Panc1 (cell line): ENCODE measurements at regions not wholly inside any gene's neighbourhood (a gene's known extent, or its start where the extent isn't known, plus 50 kb on each side); places are given as distances from the start of the nearest gene placed in this dataset.

Experiments
- ATAC-seq: fragments of 200-7000 bp; cut with Tn5 transposase; 2 replicates; pipeline ENCODE4 v1.9.1; 2020; ENCODE audit warnings: mild to moderate bottlenecking, moderate library complexity
- BruUV-seq: library from RNA; stranded (reverse); fragments of 400-500 nt; replicated peaks from 2 replicates; lab custom pipeline; 2021; lab: Mats Ljungman, UMichigan
- CTCF ChIA-PET: fragments of 300-600 bp; sonication (Branson Sonifier 250); formaldehyde crosslinking; loops from one replicate; lab custom pipeline; 2022; ENCODE audit warnings: antibody characterized with exemption; lab: Charles Lee
- POLR2A ChIA-PET: fragments of 300-600 bp; sonication (Branson Sonifier 250); formaldehyde crosslinking; loops from one replicate; lab custom pipeline; 2022; ENCODE audit warnings: antibody characterized with exemption; lab: Charles Lee
- DNase-seq: peaks from one replicate; pipeline ENCODE4 v3.0.0-alpha.2; 2010; ENCODE audit warnings: low read depth, low spot score
- H3K27ac ChIP-seq: 2 replicates; pipeline ENCODE4 v1.5.1; 2011; ENCODE audit warnings: mild to moderate bottlenecking, low read length, inconsistent platforms
- H3K27me3 ChIP-seq: fragments of 200-500 bp; sonication (Bioruptor generic); 2 replicates; pipeline ENCODE4 v1.6.0; 2014; ENCODE audit warnings: low read length, inconsistent platforms; ENCODE audit not compliant: control insufficient read depth, insufficient read depth
- H3K36me3 ChIP-seq: fragments of 200-500 bp; sonication (Bioruptor generic); 2 replicates; pipeline ENCODE4 v1.5.1; 2014; ENCODE audit warnings: inconsistent platforms, mild to moderate bottlenecking, low read length, moderate library complexity; ENCODE audit not compliant: control insufficient read depth, insufficient read depth
- H3K4me1 ChIP-seq: 2 replicates; pipeline ENCODE4 v1.5.1; 2011; ENCODE audit warnings: inconsistent platforms, mild to moderate bottlenecking, low read length, moderate library complexity; ENCODE audit not compliant: control insufficient read depth, insufficient read depth
- H3K4me3 ChIP-seq, 2 experiments: 2 replicates each; pipeline ENCODE4 v1.5.1; 2011 to 2012; ENCODE audit warnings: low read depth in 2 of 2, low read length in 2 of 2, mild to moderate bottlenecking in 2 of 2, inconsistent platforms in 1 of 2, moderate library complexity in 1 of 2
- H3K9me3 ChIP-seq: fragments of 200-500 bp; sonication (Bioruptor generic); 2 replicates; pipeline ENCODE4 v1.5.1; 2014; ENCODE audit warnings: low read depth, mild to moderate bottlenecking, inconsistent platforms, low read length, moderate library complexity; ENCODE audit not compliant: control insufficient read depth, insufficient read depth
- POLR2AphosphoS5 ChIP-seq: IDR thresholded peaks from 2 replicates; pipeline ENCODE4 v1.6.1; 2012; ENCODE audit warnings: mild to moderate bottlenecking, low read depth, low read length, moderate library complexity
- SIN3A ChIP-seq: IDR thresholded peaks from 2 replicates; pipeline ENCODE4 v1.6.1; 2012; ENCODE audit warnings: low read depth, mild to moderate bottlenecking, low read length, moderate library complexity, borderline replicate concordance; ENCODE audit not compliant: insufficient read depth
- TCF7L2 ChIP-seq: IDR thresholded peaks from 2 replicates; pipeline ENCODE4 v1.6.1; 2011; ENCODE audit warnings: mild to moderate bottlenecking, low read depth, low read length, inconsistent platforms
- in situ Hi-C: cut with HindIII; loops from 2 replicates; pipeline ENCODE4 v1.10.0; 2016; ENCODE audit warnings: low sequenced_read_pairs, low pct_unique_long_range_greater_than_20kb
- intact Hi-C: fragments of 100-400 bp; cut with micrococcal nuclease; formaldehyde crosslinking; loops from one replicate; pipeline ENCODE4 v1.10.0; 2022; ENCODE audit not compliant: unreplicated experiment
- TF ChIP-seq, protein P1 (sequence below), 2 experiments: IDR thresholded peaks; 2 replicates each; pipeline ENCODE4 v1.6.1; 2011 to 2012; ENCODE audit warnings: low read depth in 2 of 2, control low read depth in 1 of 2, low read length in 1 of 2, mild to moderate bottlenecking in 1 of 2, moderate library complexity in 1 of 2; ENCODE audit not compliant: insufficient read depth in 1 of 2
- TF ChIP-seq, protein P2 (sequence below): fragments of 450-650 bp; IDR thresholded peaks from 2 replicates; pipeline ENCODE4 v1.5.1; 2017; ENCODE audit warnings: mild to moderate bottlenecking

DNA sequence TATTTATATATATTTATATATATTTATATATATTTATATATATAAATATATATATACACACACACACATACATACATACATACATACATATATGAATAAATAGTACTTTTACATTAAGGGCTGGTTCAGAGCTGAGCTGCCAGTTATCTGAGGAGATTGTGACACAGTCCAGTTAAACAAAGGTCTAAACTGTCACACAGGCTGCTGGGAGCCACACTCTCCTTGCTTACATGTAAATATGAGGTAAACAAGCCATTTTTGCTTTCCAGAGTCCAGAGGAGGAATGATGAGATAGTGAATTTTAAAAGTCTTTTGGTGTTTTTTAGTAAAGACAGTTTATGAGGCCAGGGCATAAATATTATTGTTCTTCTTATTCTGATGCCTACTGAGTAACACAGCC is 377.5 kb upstream of the PIK3C3 start:
- DNase-seq (no peak), ATAC-seq (no peak)
- Histone ChIP-seq H3K27me3 (no peaks in the 10 kb centered on the region), H3K36me3 (no peaks in the 10 kb centered on the region), H3K4me1 (no peaks in the 10 kb centered on the region), H3K9me3 (no peaks in the 10 kb centered on the region), H3K27ac (no peak overlapping the region), H3K4me3 (no peak overlapping the region)
- intact Hi-C loops (no loop called here), in situ Hi-C loops (no loop called here)
- POLR2A ChIA-PET, result no interaction called here
- CTCF ChIA-PET, result no interaction called here
- BruUV-seq, result no TSS peak
- TF ChIP-seq SIN3A (no peak), TCF7L2 (no peak), POLR2AphosphoS5 (no peak)
- TF ChIP-seq, protein P1, sequence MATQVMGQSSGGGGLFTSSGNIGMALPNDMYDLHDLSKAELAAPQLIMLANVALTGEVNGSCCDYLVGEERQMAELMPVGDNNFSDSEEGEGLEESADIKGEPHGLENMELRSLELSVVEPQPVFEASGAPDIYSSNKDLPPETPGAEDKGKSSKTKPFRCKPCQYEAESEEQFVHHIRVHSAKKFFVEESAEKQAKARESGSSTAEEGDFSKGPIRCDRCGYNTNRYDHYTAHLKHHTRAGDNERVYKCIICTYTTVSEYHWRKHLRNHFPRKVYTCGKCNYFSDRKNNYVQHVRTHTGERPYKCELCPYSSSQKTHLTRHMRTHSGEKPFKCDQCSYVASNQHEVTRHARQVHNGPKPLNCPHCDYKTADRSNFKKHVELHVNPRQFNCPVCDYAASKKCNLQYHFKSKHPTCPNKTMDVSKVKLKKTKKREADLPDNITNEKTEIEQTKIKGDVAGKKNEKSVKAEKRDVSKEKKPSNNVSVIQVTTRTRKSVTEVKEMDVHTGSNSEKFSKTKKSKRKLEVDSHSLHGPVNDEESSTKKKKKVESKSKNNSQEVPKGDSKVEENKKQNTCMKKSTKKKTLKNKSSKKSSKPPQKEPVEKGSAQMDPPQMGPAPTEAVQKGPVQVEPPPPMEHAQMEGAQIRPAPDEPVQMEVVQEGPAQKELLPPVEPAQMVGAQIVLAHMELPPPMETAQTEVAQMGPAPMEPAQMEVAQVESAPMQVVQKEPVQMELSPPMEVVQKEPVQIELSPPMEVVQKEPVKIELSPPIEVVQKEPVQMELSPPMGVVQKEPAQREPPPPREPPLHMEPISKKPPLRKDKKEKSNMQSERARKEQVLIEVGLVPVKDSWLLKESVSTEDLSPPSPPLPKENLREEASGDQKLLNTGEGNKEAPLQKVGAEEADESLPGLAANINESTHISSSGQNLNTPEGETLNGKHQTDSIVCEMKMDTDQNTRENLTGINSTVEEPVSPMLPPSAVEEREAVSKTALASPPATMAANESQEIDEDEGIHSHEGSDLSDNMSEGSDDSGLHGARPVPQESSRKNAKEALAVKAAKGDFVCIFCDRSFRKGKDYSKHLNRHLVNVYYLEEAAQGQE (IDR thresholded peaks at IDR 0.05; ENCODE audit: insufficient read depth in 1 of 2, low read depth in 2 of 2, low read length in 1 of 2), result no peak
- TF ChIP-seq, protein P2, sequence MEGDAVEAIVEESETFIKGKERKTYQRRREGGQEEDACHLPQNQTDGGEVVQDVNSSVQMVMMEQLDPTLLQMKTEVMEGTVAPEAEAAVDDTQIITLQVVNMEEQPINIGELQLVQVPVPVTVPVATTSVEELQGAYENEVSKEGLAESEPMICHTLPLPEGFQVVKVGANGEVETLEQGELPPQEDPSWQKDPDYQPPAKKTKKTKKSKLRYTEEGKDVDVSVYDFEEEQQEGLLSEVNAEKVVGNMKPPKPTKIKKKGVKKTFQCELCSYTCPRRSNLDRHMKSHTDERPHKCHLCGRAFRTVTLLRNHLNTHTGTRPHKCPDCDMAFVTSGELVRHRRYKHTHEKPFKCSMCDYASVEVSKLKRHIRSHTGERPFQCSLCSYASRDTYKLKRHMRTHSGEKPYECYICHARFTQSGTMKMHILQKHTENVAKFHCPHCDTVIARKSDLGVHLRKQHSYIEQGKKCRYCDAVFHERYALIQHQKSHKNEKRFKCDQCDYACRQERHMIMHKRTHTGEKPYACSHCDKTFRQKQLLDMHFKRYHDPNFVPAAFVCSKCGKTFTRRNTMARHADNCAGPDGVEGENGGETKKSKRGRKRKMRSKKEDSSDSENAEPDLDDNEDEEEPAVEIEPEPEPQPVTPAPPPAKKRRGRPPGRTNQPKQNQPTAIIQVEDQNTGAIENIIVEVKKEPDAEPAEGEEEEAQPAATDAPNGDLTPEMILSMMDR, result no peak

DNA sequence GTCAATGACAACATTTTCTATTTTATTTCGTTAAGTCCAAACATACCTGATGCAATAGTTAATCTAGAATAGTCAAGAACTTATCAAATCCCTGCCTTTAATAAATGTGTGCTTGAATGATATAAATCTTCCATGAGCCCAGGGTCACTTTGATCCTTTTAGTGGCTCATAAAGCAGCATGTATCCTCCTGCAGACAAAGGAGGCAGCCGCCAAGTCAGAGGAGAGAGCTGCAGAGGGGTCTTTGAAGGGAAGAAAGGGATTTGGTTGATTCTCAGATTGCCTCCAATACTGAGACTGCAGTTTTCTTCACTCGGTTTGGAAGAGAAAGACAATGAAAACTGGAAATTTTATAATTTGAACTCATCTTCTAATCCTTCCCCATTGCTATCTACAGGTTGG is 378.4 kb upstream of the PIK3C3 start:
- ChIA-PET CTCF (no interaction called here), POLR2A (no interaction called here)
- in situ Hi-C loops, result no loop called here
- DNase-seq (no peak), ATAC-seq (no peak)
- H3K27me3 ChIP-seq, result no peaks in the 10 kb centered on the region
- no peaks in the 10 kb centered on the region for H3K36me3 ChIP-seq
- intact Hi-C loops, result no loop called here
- no peak for TF ChIP-seq TCF7L2
- TF ChIP-seq POLR2AphosphoS5, result no peak
- TF ChIP-seq, protein P2, result no peak
- no peak for TF ChIP-seq SIN3A
- TF ChIP-seq, protein P1 (IDR thresholded peaks at IDR 0.05; ENCODE audit: insufficient read depth in 1 of 2, low read depth in 2 of 2, low read length in 1 of 2), result no peak
- no TSS peak for BruUV-seq
- no peak overlapping the region for H3K27ac ChIP-seq
- H3K4me3 ChIP-seq, result no peak overlapping the region
- no peaks in the 10 kb centered on the region for H3K9me3 ChIP-seq
- no peaks in the 10 kb centered on the region for H3K4me1 ChIP-seq
